Esophagus squamous epithelium (tissue), 5 donors: ENCODE measurements at regions not wholly inside any gene's neighbourhood (a gene's known extent, or its start where the extent isn't known, plus 50 kb on each side); places are given as distances from the start of the nearest gene placed in this dataset.

Experiments
- DNase-seq: peaks from one replicate; lab custom pipeline; 2025; lab: John Stamatoyannopoulos, UW
- H3K27ac ChIP-seq, 4 donors: fragments of 200-600 bp; sonication (generic); one replicate each; pipeline ENCODE4 v1.5.1; 2016 to 2019; ENCODE audit warnings: mild to moderate bottlenecking in 1 of 4
- H3K27me3 ChIP-seq, 4 donors: fragments of 200-600 bp; sonication (generic); 1 replicate in 3 of 4; 2 replicates in 1 of 4; pipeline versions ENCODE4 v1.5.1 to v1.6.0; 2017 to 2021; ENCODE audit warnings: antibody characterized with exemption in 1 of 4
- H3K36me3 ChIP-seq, 3 donors: fragments of 200-600 bp; sonication (generic); one replicate each; pipeline ENCODE4 v1.5.1; 2016 to 2019
- H3K4me1 ChIP-seq, 3 donors: fragments of 200-600 bp; sonication (generic); one replicate each; pipeline ENCODE4 v1.5.1; 2017 to 2019
- H3K4me3 ChIP-seq, 4 donors: fragments of 200-600 bp; sonication (generic); 1 replicate in 3 of 4; 2 replicates in 1 of 4; pipeline ENCODE4 v1.5.1; 2016 to 2019; ENCODE audit warnings: mild to moderate bottlenecking in 2 of 4, moderate library complexity in 1 of 4
- H3K9me3 ChIP-seq, 3 donors: fragments of 200-600 bp; sonication (generic); one replicate each; pipeline ENCODE4 v1.5.1; 2016 to 2019
- CTCF ChIP-seq, 6 experiments: fragments of 450-650 bp in 4 of 6; fragments of 200-600 bp in 2 of 6; sonication (generic) in 2 of 6; IDR thresholded peaks; one replicate each; pipeline ENCODE4 v1.5.1; 2016 to 2019; ENCODE audit warnings: antibody characterized with exemption in 6 of 6, mild to moderate bottlenecking in 4 of 6, moderate library complexity in 4 of 6
- POLR2A ChIP-seq, 4 donors: fragments of 450-650 bp; IDR thresholded peaks; one replicate each; pipeline ENCODE4 v1.6.1; 2017; ENCODE audit warnings: antibody characterized with exemption in 4 of 4, mild to moderate bottlenecking in 4 of 4, moderate library complexity in 3 of 4
- WGBS, 2 donors: methylation state at CpG; one replicate each; pipeline ENCODE4 v1.1.5; 2018; 5-methylcytosine and 5-hydroxymethylcytosine counted together
- intact Hi-C: fragments of 100-400 bp; cut with DNase I; formaldehyde crosslinking; loops from one replicate; pipeline ENCODE4 v1.15.0; 2022
- donor health status: DM: yes; HTN: yes; CAD: no.

GRCh38 chr11:69999721-70000120 lies 78.4 kb upstream of the ANO1 start:
- no peaks in the 10 kb centered on the region for H3K9me3 ChIP-seq
- intact Hi-C loops, result no loop called here
- 20 to 28% methylated on average over 2 to 3 of the region's 3 CpGs for WGBS, 2 donors
- H3K4me1 ChIP-seq, result no peaks in the 10 kb centered on the region
- TF ChIP-seq POLR2A (IDR thresholded peaks at IDR 0.05) (no peak), CTCF (IDR thresholded peaks at IDR 0.05) (no peak)
- no peak overlapping the region for H3K4me3 ChIP-seq
- H3K27me3 ChIP-seq, result peaks cover 0 to 61% (median 0%) of the 10 kb centered on the region in 4 donors
- no peak for DNase-seq
- no peak overlapping the region for H3K27ac ChIP-seq
- H3K36me3 ChIP-seq, result no peaks in the 10 kb centered on the region

- Histone ChIP-seq H3K4me3 (no peak overlapping the region), H3K27ac (no peak overlapping the region), H3K36me3 (no peaks in the 10 kb centered on the region), H3K4me1 (no peaks in the 10 kb centered on the region), H3K9me3 (no peaks in the 10 kb centered on the region), H3K27me3 (peaks cover 0 to 63% (median 0%) of the 10 kb centered on the region in 4 donors)
- TF ChIP-seq CTCF (IDR thresholded peaks at IDR 0.05) (no peak), POLR2A (IDR thresholded peaks at IDR 0.05) (no peak)
- intact Hi-C loops, result no loop called here
- DNase-seq, result no peak
- WGBS, 2 donors, result 34 to 52% methylated on average over 3 of the region's 3 CpGs
Measured at GRCh38 chr11:70000228-70000627, 77.9 kb upstream of the ANO1 start.

- TF ChIP-seq CTCF (IDR thresholded peaks at IDR 0.05) (no peak), POLR2A (IDR thresholded peaks at IDR 0.05) (no peak)
- Histone ChIP-seq H3K4me3 (no peak overlapping the region), H3K36me3 (no peaks in the 10 kb centered on the region), H3K9me3 (no peaks in the 10 kb centered on the region), H3K27ac (no peak overlapping the region), H3K27me3 (peaks cover 0 to 56% (median 0%) of the 10 kb centered on the region in 4 donors), H3K4me1 (no peaks in the 10 kb centered on the region)
- WGBS, 2 donors, result 40 to 60% methylated on average over 6 of the region's 6 CpGs
- no peak for DNase-seq
- intact Hi-C loops, result no loop called here
Measured at GRCh38 chr11:70001246-70001645, 76.9 kb upstream of the ANO1 start.

- peaks cover 0 to 48% (median 0%) of the 10 kb centered on the region in 4 donors for H3K27me3 ChIP-seq
- no peaks in the 10 kb centered on the region for H3K36me3 ChIP-seq
- H3K9me3 ChIP-seq, result no peaks in the 10 kb centered on the region
- 54 to 66% methylated on average over 7 to 8 of the region's 8 CpGs for WGBS, 2 donors
- intact Hi-C loops, result no loop called here
- TF ChIP-seq POLR2A (IDR thresholded peaks at IDR 0.05) (no peak), CTCF (IDR thresholded peaks at IDR 0.05) (no peak)
- no peak overlapping the region for H3K4me3 ChIP-seq
- H3K27ac ChIP-seq, result no peak overlapping the region
- no peaks in the 10 kb centered on the region for H3K4me1 ChIP-seq
- no peak for DNase-seq
Measured at GRCh38 chr11:70002433-70002832, 75.7 kb upstream of the ANO1 start.

- Histone ChIP-seq H3K27me3 (peaks cover 0 to 37% (median 0%) of the 10 kb centered on the region in 4 donors), H3K4me3 (no peak overlapping the region), H3K36me3 (no peaks in the 10 kb centered on the region), H3K9me3 (no peaks in the 10 kb centered on the region), H3K27ac (no peak overlapping the region), H3K4me1 (no peaks in the 10 kb centered on the region)
- WGBS, 2 donors, result 29 to 39% methylated on average over 6 of the region's 6 CpGs
- TF ChIP-seq POLR2A (IDR thresholded peaks at IDR 0.05), result no peak
- no peak for TF ChIP-seq CTCF (IDR thresholded peaks at IDR 0.05)
- intact Hi-C loops, result no loop called here
- DNase-seq, result no peak
Measured at GRCh38 chr11:70005107-70005818, 72.9 kb upstream of the ANO1 start.
